ENCODE measurements at regions not wholly inside any gene's neighbourhood (a gene's known extent, or its start where the extent isn't known, plus 50 kb on each side); places are given as distances from the start of the nearest gene placed in this dataset.

DNA sequence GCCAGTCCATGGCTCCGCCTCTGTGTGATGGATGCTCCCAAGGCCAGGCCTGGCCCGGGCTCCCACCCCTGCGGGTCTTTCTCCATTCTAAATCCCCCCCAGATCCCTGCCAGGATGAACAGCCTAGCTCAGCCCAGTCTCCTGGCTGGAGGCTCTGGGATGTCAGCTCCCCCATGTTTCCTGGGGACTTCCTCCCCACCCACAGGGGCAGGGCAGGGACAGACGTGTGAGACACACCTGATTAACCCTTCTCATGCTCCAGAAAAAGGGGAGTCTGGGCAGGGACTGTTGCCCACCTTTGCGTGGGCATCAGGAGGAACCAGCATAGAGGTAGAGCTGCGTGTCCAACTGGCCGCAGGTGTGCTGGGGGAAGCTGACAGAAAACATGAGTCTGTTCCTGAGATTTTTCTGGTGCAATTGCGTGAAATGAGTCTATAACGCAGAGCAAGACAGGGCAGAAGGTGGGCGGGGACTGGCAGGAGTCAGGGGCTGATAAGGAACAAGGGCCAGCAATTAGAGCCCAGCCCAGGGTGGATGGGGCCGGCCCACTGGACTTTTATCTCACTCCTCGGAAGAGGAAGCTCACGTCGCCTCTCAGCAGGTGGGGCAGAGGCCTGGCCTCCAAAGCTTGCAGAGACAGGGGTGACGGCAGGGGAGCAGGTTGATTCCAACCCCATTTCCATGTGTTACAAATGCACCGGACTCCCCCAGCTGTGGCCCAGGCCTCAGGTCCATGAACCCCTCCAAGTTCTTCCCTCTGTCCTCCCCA is 238.2 kb downstream of the RBFOX3 start:
- no peaks in the 10 kb centered on the region for H3K36me3 ChIP-seq (ENCODE audit: control insufficient read depth, insufficient read depth, low read length)
- H3K9me3 Mint-ChIP-seq = peaks cover 0 to 2% (median 0%) of the 10 kb centered on the region in 7 donors

GRCh38 chr17:79371984-79372383 is 238.9 kb downstream of the RBFOX3 start:
- H3K27me3 Mint-ChIP-seq = peaks cover 10% of the 10 kb centered on the region
- Histone ChIP-seq H3K4me1 (ENCODE audit: control insufficient read depth, insufficient read depth, low read length, poor library complexity, severe bottlenecking) (no peaks in the 10 kb centered on the region), H3K9me3 (ENCODE audit: control insufficient read depth in 2 of 2, low read length in 2 of 2) (no peaks in the 10 kb centered on the region), H3K4me3 (ENCODE audit: low read depth, low read length) (no peak overlapping the region), H3K27ac (ENCODE audit: insufficient read depth, low read length, poor library complexity, severe bottlenecking) (no peak overlapping the region), H3K27me3 (ENCODE audit: control insufficient read depth, insufficient read depth, low read length) (no peaks in the 10 kb centered on the region), H3K36me3 (ENCODE audit: control insufficient read depth, insufficient read depth, low read length) (no peaks in the 10 kb centered on the region)
- no peak overlapping the region for H3K27ac Mint-ChIP-seq
- ATAC-seq (ENCODE audit: low read depth in 2 of 2) = no peak
- H3K9me3 Mint-ChIP-seq = no peaks in the 10 kb centered on the region
- no peak for DNase-seq
- H3K4me1 Mint-ChIP-seq = no peaks in the 10 kb centered on the region
- no peaks in the 10 kb centered on the region for H3K36me3 Mint-ChIP-seq
- no peak overlapping the region for H3K4me3 Mint-ChIP-seq

More for the DNA sequence above, 238.2 kb downstream of the RBFOX3 start:
- H3K4me1 ChIP-seq (ENCODE audit: control insufficient read depth, insufficient read depth, low read length, poor library complexity, severe bottlenecking) = no peaks in the 10 kb centered on the region
- Mint-ChIP-seq H3K4me3 (peak overlapping the region in 1 of 4 donors; percentile 11), H3K4me1 (no peaks in the 10 kb centered on the region), H3K36me3 (no peaks in the 10 kb centered on the region), H3K27ac (no peak overlapping the region), H3K27me3 (peaks cover 6% of the 10 kb centered on the region)
- no peak overlapping the region for H3K4me3 ChIP-seq (ENCODE audit: low read depth, low read length)
- no peaks in the 10 kb centered on the region for H3K27me3 ChIP-seq (ENCODE audit: control insufficient read depth, insufficient read depth, low read length)
- DNase-seq (no peak), ATAC-seq (ENCODE audit: low read depth in 2 of 2) (no peak)
- H3K9me3 ChIP-seq (ENCODE audit: control insufficient read depth in 2 of 2, low read length in 2 of 2) = no peaks in the 10 kb centered on the region
- no peak overlapping the region for H3K27ac ChIP-seq (ENCODE audit: insufficient read depth, low read length, poor library complexity, severe bottlenecking)

DNA sequence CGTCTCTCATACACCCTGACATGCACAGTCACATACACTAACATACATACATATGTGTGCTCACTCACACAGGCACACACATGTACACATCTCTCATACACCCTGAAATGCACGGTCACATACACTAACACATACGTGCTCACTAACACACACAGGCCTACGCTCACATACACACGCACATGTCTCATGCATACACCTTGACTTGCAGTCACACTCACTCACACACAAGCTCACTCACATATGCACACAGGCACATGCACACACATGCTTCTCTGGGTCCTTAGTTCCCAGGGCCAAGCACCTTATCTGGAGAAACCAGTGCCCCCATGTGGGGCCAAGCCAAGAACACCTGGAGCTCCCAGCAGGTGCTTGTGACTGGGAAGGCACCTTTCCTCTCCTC is 240.3 kb downstream of the RBFOX3 start:
- no peaks in the 10 kb centered on the region for H3K9me3 Mint-ChIP-seq
- H3K27me3 Mint-ChIP-seq = peaks cover 10% of the 10 kb centered on the region
- DNase-seq (no peak), ATAC-seq (ENCODE audit: low read depth in 2 of 2) (no peak)
- H3K27ac ChIP-seq (ENCODE audit: insufficient read depth, low read length, poor library complexity, severe bottlenecking) = no peak overlapping the region
- no peaks in the 10 kb centered on the region for H3K27me3 ChIP-seq (ENCODE audit: control insufficient read depth, insufficient read depth, low read length)
- H3K4me3 ChIP-seq (ENCODE audit: low read depth, low read length) = no peak overlapping the region
- no peaks in the 10 kb centered on the region for H3K9me3 ChIP-seq (ENCODE audit: control insufficient read depth in 2 of 2, low read length in 2 of 2)
- no peaks in the 10 kb centered on the region for H3K4me1 ChIP-seq (ENCODE audit: control insufficient read depth, insufficient read depth, low read length, poor library complexity, severe bottlenecking)
- H3K36me3 Mint-ChIP-seq = no peaks in the 10 kb centered on the region
- H3K4me3 Mint-ChIP-seq = no peak overlapping the region
- peak overlapping the region in 1 of 3 donors; percentile 27 for H3K27ac Mint-ChIP-seq
- no peaks in the 10 kb centered on the region for H3K4me1 Mint-ChIP-seq
- no peaks in the 10 kb centered on the region for H3K36me3 ChIP-seq (ENCODE audit: control insufficient read depth, insufficient read depth, low read length)

DNA sequence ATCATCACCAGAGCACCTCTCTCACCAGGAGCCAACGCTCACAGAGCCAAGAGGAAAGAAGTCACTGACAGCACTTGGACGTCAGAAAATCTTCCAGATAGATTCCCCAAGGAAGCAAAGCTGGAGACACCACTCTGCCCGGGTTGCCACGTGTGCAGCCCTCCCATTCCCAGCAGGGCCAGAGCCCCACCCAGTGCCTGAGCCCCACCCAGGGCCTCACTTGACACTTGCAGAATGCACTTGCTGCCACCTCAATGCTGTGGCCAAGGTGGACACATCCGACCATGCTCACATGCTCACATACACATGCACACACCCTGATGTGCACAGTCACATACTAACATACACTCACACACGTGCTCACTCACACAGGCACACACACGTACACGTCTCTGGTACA is 240.7 kb downstream of the RBFOX3 start:
- H3K27ac Mint-ChIP-seq = no peak overlapping the region
- H3K36me3 Mint-ChIP-seq = no peaks in the 10 kb centered on the region
- no peak overlapping the region for H3K4me3 Mint-ChIP-seq
- Histone ChIP-seq H3K9me3 (ENCODE audit: control insufficient read depth in 2 of 2, low read length in 2 of 2) (no peaks in the 10 kb centered on the region), H3K4me1 (ENCODE audit: control insufficient read depth, insufficient read depth, low read length, poor library complexity, severe bottlenecking) (no peaks in the 10 kb centered on the region), H3K4me3 (ENCODE audit: low read depth, low read length) (no peak overlapping the region), H3K36me3 (ENCODE audit: control insufficient read depth, insufficient read depth, low read length) (no peaks in the 10 kb centered on the region), H3K27ac (ENCODE audit: insufficient read depth, low read length, poor library complexity, severe bottlenecking) (no peak overlapping the region), H3K27me3 (ENCODE audit: control insufficient read depth, insufficient read depth, low read length) (no peaks in the 10 kb centered on the region)
- ATAC-seq (ENCODE audit: low read depth in 2 of 2) (no peak), DNase-seq (no peak)
- no peaks in the 10 kb centered on the region for H3K4me1 Mint-ChIP-seq
- no peaks in the 10 kb centered on the region for H3K9me3 Mint-ChIP-seq
- peaks cover 10% of the 10 kb centered on the region for H3K27me3 Mint-ChIP-seq

GRCh38 chr17:79369532-79369931 is 241.3 kb downstream of the RBFOX3 start:
- Mint-ChIP-seq H3K4me3 (no peak overlapping the region), H3K27me3 (peaks cover 10% of the 10 kb centered on the region), H3K4me1 (no peaks in the 10 kb centered on the region), H3K36me3 (no peaks in the 10 kb centered on the region), H3K9me3 (no peaks in the 10 kb centered on the region), H3K27ac (no peak overlapping the region)
- H3K4me3 ChIP-seq (ENCODE audit: low read depth, low read length) = no peak overlapping the region
- no peaks in the 10 kb centered on the region for H3K36me3 ChIP-seq (ENCODE audit: control insufficient read depth, insufficient read depth, low read length)
- DNase-seq = no peak
- H3K27ac ChIP-seq (ENCODE audit: insufficient read depth, low read length, poor library complexity, severe bottlenecking) = no peak overlapping the region
- no peaks in the 10 kb centered on the region for H3K27me3 ChIP-seq (ENCODE audit: control insufficient read depth, insufficient read depth, low read length)
- H3K4me1 ChIP-seq (ENCODE audit: control insufficient read depth, insufficient read depth, low read length, poor library complexity, severe bottlenecking) = no peaks in the 10 kb centered on the region
- no peaks in the 10 kb centered on the region for H3K9me3 ChIP-seq (ENCODE audit: control insufficient read depth in 2 of 2, low read length in 2 of 2)
- no peak for ATAC-seq (ENCODE audit: low read depth in 2 of 2)

DNA sequence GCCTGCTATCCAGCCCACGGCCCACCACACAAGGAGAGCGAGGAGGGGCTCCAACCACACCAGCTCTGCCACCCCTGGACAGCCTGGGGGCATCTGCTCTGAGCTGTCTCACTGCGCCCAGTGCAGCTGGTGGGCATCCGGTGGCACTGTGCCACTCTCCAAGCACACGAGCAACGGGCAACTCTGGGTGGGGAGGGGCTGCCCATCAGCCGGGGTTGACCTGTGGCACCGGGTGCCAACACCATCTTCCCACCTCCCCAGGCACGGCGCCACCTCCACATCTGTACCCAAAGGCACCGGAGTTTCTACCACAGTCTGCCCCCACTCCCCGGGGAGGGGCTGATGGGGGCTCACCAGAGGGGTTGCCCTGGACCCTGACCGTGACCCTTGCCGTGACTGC is 241.8 kb downstream of the RBFOX3 start:
- Mint-ChIP-seq H3K27me3 (peaks cover 15% of the 10 kb centered on the region), H3K36me3 (no peaks in the 10 kb centered on the region), H3K4me3 (no peak overlapping the region), H3K27ac (no peak overlapping the region), H3K4me1 (no peaks in the 10 kb centered on the region), H3K9me3 (no peaks in the 10 kb centered on the region)
- H3K4me3 ChIP-seq (ENCODE audit: low read depth, low read length) = no peak overlapping the region
- H3K27ac ChIP-seq (ENCODE audit: insufficient read depth, low read length, poor library complexity, severe bottlenecking) = no peak overlapping the region
- H3K9me3 ChIP-seq (ENCODE audit: control insufficient read depth in 2 of 2, low read length in 2 of 2) = no peaks in the 10 kb centered on the region
- no peaks in the 10 kb centered on the region for H3K36me3 ChIP-seq (ENCODE audit: control insufficient read depth, insufficient read depth, low read length)
- DNase-seq (no peak), ATAC-seq (ENCODE audit: low read depth in 2 of 2) (no peak)
- H3K4me1 ChIP-seq (ENCODE audit: control insufficient read depth, insufficient read depth, low read length, poor library complexity, severe bottlenecking) = no peaks in the 10 kb centered on the region
- H3K27me3 ChIP-seq (ENCODE audit: control insufficient read depth, insufficient read depth, low read length) = no peaks in the 10 kb centered on the region

DNA sequence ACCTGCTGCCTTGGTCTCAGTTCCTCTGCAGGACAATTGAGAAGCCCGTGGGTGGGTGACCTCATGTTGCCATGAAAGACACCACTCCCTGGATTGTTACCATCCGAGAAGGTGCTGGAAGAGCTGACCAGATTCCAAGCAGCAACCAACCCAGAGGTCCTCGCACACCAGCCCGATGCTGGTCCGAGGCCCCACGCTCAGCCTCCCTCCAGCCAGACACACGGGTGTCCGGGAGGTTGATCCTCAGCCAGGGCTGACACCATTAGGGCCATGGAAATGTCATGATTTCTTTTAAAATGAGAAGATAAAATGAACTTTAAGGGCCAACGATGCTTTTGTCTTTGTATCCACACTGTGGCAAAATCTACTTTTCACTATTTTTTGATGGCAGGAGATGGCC is 242.3 kb downstream of the RBFOX3 start:
- H3K36me3 ChIP-seq (ENCODE audit: control insufficient read depth, insufficient read depth, low read length) = no peaks in the 10 kb centered on the region
- Mint-ChIP-seq H3K9me3 (no peaks in the 10 kb centered on the region), H3K4me1 (no peaks in the 10 kb centered on the region), H3K36me3 (no peaks in the 10 kb centered on the region), H3K27ac (no peak overlapping the region), H3K4me3 (no peak overlapping the region), H3K27me3 (peaks cover 17% of the 10 kb centered on the region)
- H3K27ac ChIP-seq (ENCODE audit: insufficient read depth, low read length, poor library complexity, severe bottlenecking) = no peak overlapping the region
- no peaks in the 10 kb centered on the region for H3K27me3 ChIP-seq (ENCODE audit: control insufficient read depth, insufficient read depth, low read length)
- H3K4me3 ChIP-seq (ENCODE audit: low read depth, low read length) = no peak overlapping the region
- no peaks in the 10 kb centered on the region for H3K4me1 ChIP-seq (ENCODE audit: control insufficient read depth, insufficient read depth, low read length, poor library complexity, severe bottlenecking)
- H3K9me3 ChIP-seq (ENCODE audit: control insufficient read depth in 2 of 2, low read length in 2 of 2) = no peaks in the 10 kb centered on the region
- DNase-seq (no peak), ATAC-seq (ENCODE audit: low read depth in 2 of 2) (no peak)

GRCh38 chr17:79366988-79367571 is 243.8 kb downstream of the RBFOX3 start:
- no peak for DNase-seq
- Mint-ChIP-seq H3K4me3 (no peak overlapping the region), H3K27ac (no peak overlapping the region), H3K9me3 (no peaks in the 10 kb centered on the region), H3K27me3 (peaks cover 11% of the 10 kb centered on the region), H3K4me1 (no peaks in the 10 kb centered on the region), H3K36me3 (no peaks in the 10 kb centered on the region)
- H3K36me3 ChIP-seq (ENCODE audit: control insufficient read depth, insufficient read depth, low read length) = no peaks in the 10 kb centered on the region
- no peak for ATAC-seq (ENCODE audit: low read depth in 2 of 2)
- no peaks in the 10 kb centered on the region for H3K27me3 ChIP-seq (ENCODE audit: control insufficient read depth, insufficient read depth, low read length)
- H3K4me3 ChIP-seq (ENCODE audit: low read depth, low read length) = no peak overlapping the region
- no peak overlapping the region for H3K27ac ChIP-seq (ENCODE audit: insufficient read depth, low read length, poor library complexity, severe bottlenecking)
- H3K4me1 ChIP-seq (ENCODE audit: control insufficient read depth, insufficient read depth, low read length, poor library complexity, severe bottlenecking) = no peaks in the 10 kb centered on the region
- H3K9me3 ChIP-seq (ENCODE audit: control insufficient read depth in 2 of 2, low read length in 2 of 2) = no peaks in the 10 kb centered on the region

All from CD4-positive, CD25-positive, alpha-beta regulatory T cell (primary cell).